Activated naive CD4-positive, alpha-beta T cell treated with anti-CD3 and anti-CD28 coated beads, Interleukin-2, amount 50 U/mL, for 72 hours (primary cell): ENCODE measurements at regions not wholly inside any gene's neighbourhood (a gene's known extent, or its start where the extent isn't known, plus 50 kb on each side); places are given as distances from the start of the nearest gene placed in this dataset.
"Not testable (repeated sequence)": the region's sequence is repeated elsewhere in the genome, so short reads cannot be mapped to it uniquely, and the experiment has no call there.

ENCODE experiments used
- ATAC-seq, 2 donors: fragments of 150-1000 bp; cut with Tn5 transposase; 2 replicates each; pipeline ENCODE4 v1.10.0; 2021; ENCODE audit warnings: mild to moderate bottlenecking in 2 of 2, moderate library complexity in 2 of 2
- DNase-seq, 2 donors: peaks; one replicate each; pipeline ENCODE4 v3.0.0; 2021 to 2022; ENCODE audit warnings: low spot score in 2 of 2
- H3K27ac Mint-ChIP-seq, 2 donors: one replicate each; pipeline ENCODE4 v1.8.0; 2022; ENCODE audit warnings: mild to moderate bottlenecking in 2 of 2, mixed read lengths in 2 of 2
- H3K36me3 Mint-ChIP-seq, 2 donors: one replicate each; pipeline ENCODE4 v1.8.0; 2022; ENCODE audit warnings: mixed read lengths in 2 of 2
- H3K9me3 Mint-ChIP-seq, 2 donors: one replicate each; pipeline ENCODE4 v1.8.0; 2022; ENCODE audit warnings: mixed read lengths in 2 of 2

DNA sequence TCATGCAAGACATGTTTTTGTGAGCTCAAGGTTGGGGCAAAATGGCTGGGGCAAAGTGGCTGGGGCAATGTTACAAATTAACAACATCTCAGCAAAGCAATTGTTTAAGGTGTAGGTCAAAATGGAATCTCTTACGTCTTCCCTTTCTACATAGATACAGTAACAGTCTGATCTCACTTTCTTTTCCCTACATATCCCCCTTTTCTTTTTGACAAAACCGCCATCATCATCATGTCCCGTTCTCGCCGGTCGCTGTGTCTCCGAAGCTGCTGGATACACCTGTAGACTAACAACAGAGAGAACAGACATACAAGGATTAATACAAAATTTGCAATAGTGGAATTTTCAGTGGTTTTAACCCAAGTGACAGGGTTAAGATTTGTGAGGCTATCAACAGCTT is 118.4 kb upstream of the LARP1 start:
- H3K9me3 Mint-ChIP-seq, H3K36me3 Mint-ChIP-seq, DNase-seq, ATAC-seq, H3K27ac Mint-ChIP-seq: not testable (repeated sequence)

DNA sequence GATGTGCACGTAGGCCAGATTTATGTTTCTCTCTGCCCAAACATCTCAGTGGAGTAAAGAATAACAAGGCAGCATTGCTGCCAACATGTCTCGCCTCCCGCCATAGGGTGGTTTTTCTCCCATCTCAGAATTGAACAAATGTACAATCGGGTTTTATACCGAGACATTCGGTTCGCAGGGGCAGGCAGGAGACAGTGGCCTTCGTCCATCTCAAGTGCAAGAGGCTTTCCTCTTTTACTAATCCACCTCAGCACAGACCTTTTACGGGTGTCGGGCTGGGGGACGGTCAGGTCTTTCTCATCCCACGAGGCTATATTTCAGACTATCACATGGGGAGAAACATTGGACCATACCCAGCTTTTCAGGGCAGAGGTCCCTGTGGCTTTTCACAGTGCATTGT is 118.9 kb upstream of the LARP1 start:
- H3K36me3 Mint-ChIP-seq, ATAC-seq, DNase-seq, H3K27ac Mint-ChIP-seq, H3K9me3 Mint-ChIP-seq: not testable (repeated sequence)

DNA sequence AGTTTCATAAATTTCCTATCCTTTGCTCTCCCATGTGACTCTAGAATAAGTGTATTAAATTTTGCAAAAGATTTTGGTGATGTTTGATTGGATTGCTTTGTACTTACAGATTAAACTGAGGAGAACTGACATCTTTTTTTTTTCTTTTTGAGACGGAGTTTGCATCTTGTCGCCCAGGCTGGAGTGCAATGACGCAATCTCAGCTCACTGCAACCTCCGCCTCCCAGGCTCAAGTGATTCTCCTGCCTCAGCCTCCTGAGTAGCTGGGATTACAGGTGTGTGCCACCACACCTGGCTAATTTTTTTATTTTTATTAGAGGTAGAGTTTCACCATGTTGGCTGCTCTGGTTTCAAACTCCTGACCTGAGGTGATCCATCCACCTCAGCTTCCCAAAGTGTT is 121.4 kb upstream of the LARP1 start:
- not testable (repeated sequence) for H3K9me3 Mint-ChIP-seq, H3K36me3 Mint-ChIP-seq, DNase-seq, ATAC-seq, H3K27ac Mint-ChIP-seq

DNA sequence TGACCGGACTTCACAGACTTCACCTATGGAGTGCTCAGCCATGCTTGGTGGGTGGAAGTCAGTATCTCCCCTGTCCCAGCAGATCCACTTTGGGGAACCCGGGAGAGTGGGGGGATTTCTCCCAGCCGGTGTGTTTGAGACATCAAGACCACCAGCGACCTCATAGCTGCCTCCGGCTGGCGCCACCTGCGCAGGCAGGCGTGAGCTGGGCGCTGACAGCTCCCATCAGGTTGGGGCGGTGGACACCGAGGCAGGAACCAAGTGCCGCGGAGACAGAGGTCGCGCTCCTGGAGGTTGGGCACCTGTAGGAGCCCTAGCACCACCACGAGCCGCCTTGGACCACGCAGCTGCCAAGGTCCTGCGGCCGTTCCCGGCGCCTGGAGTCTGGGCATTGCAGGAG is 124.0 kb upstream of the LARP1 start:
- ATAC-seq = no peak
- Mint-ChIP-seq H3K27ac (no peak overlapping the region), H3K9me3 (no peaks in the 10 kb centered on the region), H3K36me3 (no peaks in the 10 kb centered on the region)
- no peak for DNase-seq

DNA sequence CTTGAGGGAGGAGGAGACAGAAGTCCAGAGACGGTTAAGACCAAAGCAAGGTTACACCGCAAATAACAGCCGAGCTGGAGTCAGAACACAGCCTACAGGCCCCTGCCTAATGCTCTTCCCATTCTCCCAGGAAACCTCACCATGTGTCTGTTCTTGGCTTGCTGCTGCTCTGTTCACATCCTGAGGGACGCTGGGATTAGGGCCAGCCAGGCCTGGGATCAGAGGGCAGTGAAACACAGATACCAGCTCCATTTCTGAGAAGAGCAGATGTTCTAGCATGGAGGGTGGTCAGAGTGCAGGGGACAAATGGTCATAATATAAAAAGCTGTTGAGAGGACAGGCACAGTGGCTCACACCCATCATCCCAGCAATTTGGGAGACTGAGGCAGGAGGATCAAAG is 124.8 kb upstream of the LARP1 start:
- Mint-ChIP-seq H3K36me3 (no peaks in the 10 kb centered on the region), H3K9me3 (no peaks in the 10 kb centered on the region), H3K27ac (no peak overlapping the region)
- no peak for DNase-seq
- no peak for ATAC-seq

DNA sequence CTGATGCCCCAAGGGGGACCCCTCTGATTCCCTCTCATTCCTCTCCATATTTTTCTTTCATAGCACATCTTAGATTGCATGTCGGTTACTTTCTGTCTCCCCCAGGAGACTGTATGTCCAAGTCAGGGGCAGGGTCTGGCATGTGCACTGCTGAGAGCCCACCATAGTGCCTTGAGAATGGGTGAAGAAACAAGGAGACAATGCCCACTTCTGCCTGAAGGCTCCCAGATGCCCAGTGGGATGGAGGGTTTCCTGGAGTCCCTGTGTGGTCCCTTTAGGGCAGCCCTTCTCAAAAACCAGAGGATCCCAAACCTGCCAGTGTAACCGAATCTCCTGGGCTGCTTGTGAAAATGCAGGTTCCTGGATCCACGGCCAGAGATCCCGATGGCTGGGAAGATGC is 126.5 kb upstream of the LARP1 start:
- ATAC-seq (no peak), DNase-seq (no peak)
- H3K27ac Mint-ChIP-seq = no peak overlapping the region
- H3K9me3 Mint-ChIP-seq = no peaks in the 10 kb centered on the region
- no peaks in the 10 kb centered on the region for H3K36me3 Mint-ChIP-seq

DNA sequence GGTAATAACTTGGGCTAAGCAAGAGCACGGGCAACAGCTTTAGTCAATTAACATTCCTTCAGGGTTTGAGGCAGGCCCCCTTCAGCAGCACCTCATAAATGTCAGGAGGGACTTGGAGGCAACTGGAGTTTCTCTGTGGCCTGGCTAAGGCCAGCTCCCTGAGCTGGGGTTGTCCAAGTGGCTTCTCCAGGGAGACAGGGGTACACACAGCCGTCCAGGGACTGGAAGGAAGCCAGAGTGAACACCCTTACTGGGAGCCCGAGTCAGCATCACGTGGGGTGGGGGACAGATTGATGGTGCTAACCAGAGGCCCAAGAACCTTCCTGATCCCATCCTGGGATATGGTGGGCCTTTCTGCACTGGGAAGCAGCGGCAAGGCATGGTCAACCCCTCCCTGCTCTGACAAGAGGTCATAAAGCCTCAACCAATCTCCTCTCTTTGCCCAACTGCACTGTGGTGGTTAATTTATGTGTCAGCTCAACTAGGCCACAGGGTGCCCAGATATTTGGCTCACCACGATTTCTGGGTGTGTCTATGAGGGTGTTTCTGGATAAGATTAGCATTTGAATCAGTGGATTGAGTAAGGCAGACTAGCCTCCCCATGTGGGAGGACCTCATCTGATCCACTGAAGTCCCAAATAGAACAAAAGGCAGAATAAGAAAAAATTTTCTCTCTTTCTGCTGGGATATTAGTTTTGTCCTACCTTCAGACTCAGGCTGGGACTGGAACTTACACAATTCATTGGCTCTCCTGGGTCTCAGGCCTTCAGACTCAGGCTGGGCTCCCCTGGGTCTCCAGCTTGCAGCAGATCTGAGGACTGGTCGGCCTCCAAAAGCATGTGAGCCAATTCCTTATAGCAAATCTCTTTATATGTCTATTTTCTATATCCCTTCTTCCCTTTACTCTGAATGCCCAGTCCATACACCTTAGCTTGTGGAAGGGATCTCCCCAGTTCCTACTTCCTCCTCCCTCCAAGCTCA is 127.2 kb upstream of the LARP1 start:
- Mint-ChIP-seq H3K27ac (no peak overlapping the region), H3K9me3 (no peaks in the 10 kb centered on the region), H3K36me3 (no peaks in the 10 kb centered on the region)
- DNase-seq (no peak), ATAC-seq (no peak)

DNA sequence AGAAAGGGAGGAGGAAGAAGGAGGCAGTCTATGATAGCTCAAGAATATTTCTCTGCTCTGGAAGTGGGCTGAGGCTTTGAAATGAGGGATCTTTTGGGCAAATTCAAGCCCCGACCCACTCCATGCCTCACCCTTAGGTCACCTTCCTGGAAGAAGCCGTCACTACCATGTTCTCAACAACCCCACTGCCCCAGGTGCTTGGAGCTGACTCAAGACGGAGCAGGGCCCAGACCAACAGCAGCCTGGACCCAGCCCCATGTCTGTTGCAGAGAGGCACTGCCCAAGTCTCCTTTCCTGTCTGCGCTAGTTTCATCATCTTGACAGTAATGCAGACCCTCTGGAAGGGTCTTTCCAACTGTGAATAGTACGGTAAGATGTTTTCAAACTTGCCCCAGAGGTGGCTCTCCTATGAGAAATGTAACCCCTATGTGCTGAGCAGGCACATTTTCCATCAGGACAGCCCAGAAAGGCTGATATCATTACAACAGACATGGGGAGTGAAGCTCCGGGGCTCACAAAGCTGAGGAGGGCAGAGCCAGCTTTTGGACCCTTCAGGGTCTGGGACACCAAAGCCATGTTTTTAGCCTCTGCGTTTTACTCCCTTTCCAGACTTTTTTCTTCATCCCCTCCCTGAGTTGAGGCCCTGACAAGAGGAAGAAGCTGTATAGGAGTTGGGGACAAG is 128.2 kb upstream of the LARP1 start:
- DNase-seq = no peak
- no peak for ATAC-seq

DNA sequence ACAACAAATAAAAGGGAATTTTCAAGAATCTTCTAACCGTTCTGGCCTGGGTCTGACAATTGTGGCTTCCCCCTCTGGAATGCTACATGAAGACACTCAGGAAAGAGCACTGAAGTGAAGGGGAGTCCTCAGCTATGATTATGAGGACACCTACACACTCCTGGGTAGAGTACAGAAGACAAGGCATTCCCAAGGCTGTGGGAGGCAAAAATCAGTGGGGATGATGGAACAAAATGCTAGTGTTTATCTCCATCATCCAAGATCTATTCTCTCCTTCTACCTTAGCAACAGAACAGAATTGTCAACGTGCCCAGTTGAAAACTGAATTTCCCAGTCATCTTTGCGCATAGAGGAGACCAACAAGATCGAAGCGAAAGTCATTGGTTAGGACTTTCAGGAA is 130.1 kb upstream of the LARP1 start:
- H3K9me3 Mint-ChIP-seq = no peaks in the 10 kb centered on the region
- DNase-seq (no peak), ATAC-seq (no peak)
- H3K36me3 Mint-ChIP-seq = no peaks in the 10 kb centered on the region
- H3K27ac Mint-ChIP-seq = no peak overlapping the region

More for the DNA sequence above, 128.2 kb upstream of the LARP1 start:
- Mint-ChIP-seq H3K27ac (no peak overlapping the region), H3K36me3 (no peaks in the 10 kb centered on the region), H3K9me3 (no peaks in the 10 kb centered on the region)

DNA sequence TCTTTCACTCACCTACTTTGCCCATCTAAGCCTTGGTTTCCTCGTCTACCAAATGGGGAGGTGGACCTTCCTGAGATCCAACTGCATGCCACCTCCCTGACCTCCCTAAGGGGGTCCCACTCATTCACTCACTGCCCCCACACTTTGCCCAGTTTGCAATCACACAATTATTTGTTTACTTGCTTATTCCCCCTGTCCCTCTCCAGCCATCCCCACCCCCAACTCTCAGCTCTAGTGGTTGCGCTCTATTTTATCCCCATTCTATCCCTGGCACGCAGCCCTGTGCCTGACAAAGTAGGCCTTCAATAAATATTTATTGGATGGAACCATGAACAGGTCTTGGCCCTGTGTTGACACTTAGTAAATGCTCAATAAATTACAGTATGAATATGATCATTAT is 130.8 kb upstream of the LARP1 start:
- H3K9me3 Mint-ChIP-seq = no peaks in the 10 kb centered on the region
- H3K27ac Mint-ChIP-seq = no peak overlapping the region
- ATAC-seq (no peak), DNase-seq (no peak)
- H3K36me3 Mint-ChIP-seq = no peaks in the 10 kb centered on the region

DNA sequence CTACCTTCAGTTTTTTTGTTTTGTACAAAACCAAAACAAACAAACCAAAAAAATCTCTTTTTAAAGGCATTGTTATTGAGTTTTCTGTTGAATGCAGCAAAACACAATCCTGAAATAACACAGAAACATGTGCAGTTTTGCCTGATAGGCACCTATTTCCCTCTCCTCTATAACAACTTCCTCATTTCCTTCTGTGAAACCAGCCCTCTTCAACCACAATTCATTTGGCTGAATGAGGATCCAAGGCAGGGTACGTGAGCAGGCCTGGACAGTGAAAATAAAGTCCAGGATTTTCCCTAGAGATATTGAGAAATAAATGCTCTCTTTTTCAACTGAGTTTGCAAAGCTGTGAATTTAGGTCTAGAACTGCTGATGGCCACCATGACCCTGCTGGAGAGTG is 134.8 kb upstream of the LARP1 start:
- Mint-ChIP-seq H3K36me3 (no peaks in the 10 kb centered on the region), H3K27ac (no peak overlapping the region), H3K9me3 (no peaks in the 10 kb centered on the region)
- DNase-seq = no peak
- no peak for ATAC-seq

DNA sequence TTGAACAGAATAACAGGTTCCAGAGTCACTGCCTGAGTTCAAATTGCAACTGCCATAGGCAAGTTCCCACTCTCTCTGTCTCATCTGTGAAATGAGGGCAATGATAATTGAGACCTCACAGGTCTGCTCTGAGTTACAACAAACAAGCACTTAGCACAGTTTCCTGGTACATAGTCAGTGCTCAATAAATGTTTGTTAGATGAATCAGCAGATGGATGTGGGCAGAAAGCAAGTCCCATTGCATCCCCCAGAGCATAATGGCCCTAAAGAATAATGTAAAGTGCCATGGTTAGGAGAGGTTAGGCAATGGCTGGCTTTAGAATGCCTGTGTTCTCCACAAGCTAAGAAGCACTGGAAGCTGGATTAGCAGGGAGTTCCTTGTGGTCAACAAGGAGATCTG is 136.5 kb upstream of the LARP1 start:
- Mint-ChIP-seq H3K27ac (no peak overlapping the region), H3K9me3 (no peaks in the 10 kb centered on the region), H3K36me3 (no peaks in the 10 kb centered on the region)
- DNase-seq (no peak), ATAC-seq (no peak)

DNA sequence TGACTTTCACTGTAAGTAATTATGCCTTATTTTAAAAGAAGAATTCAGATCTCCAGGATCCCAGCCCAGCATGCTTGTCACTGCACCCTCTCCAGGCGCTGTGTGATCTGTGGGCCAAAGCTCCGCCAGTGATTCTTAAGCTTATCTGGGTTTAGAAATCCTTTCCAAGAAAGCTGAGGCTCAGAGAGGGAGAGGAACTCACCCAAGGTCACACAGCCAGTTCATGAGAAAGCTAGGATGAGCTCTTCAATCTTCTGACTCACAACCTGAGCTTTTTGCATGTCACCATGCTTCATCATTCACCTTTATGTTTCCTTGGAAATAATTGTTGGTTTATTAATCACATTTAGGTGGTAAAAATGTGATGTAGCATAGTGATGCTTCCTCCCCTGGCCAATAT is 136.6 kb upstream of the HAND1 start:
- Mint-ChIP-seq H3K27ac (no peak overlapping the region), H3K36me3 (no peaks in the 10 kb centered on the region), H3K9me3 (no peaks in the 10 kb centered on the region)
- no peak for DNase-seq
- ATAC-seq = no peak

DNA sequence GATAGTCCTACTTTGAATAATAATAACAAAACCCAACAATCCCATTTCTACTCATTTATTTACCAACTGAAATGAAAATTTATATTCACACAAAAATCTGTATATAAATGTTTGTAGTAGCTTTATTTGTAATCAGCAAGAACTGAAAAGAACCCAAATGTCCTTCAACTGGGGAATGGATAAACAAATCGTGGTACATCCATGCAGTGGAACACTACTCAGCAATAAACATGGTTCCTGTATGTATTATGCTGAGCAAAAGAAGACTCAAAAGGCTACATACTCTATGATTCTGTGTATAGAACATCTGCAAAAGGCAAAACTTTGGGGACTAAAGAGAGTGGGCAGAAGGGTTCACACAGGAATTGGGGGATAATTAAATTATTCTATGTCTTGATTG is 136.1 kb upstream of the HAND1 start:
- no peak for ATAC-seq
- H3K27ac Mint-ChIP-seq = no peak overlapping the region
- H3K9me3 Mint-ChIP-seq = no peaks in the 10 kb centered on the region
- no peaks in the 10 kb centered on the region for H3K36me3 Mint-ChIP-seq
- no peak for DNase-seq

DNA sequence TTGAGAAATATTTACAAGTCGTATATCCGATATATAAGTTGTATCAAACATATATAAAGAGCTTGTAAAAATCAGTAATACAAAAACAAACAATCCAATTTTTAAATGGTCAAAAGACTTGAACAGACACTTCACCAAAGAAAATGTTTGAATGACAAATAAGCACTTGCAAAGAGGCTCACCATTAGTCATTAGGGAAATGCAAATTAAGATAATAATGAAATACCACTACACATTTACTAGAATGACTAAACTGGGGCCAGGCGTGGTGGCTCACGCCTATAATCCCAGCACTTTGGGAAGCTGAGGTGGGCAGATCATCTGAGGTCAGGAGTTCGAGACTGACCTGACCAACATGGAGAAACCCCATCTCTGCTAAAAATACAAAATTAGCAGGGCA is 134.6 kb upstream of the HAND1 start:
- Mint-ChIP-seq H3K27ac (no peak overlapping the region), H3K36me3 (no peaks in the 10 kb centered on the region), H3K9me3 (no peaks in the 10 kb centered on the region)
- DNase-seq (no peak), ATAC-seq (no peak)

DNA sequence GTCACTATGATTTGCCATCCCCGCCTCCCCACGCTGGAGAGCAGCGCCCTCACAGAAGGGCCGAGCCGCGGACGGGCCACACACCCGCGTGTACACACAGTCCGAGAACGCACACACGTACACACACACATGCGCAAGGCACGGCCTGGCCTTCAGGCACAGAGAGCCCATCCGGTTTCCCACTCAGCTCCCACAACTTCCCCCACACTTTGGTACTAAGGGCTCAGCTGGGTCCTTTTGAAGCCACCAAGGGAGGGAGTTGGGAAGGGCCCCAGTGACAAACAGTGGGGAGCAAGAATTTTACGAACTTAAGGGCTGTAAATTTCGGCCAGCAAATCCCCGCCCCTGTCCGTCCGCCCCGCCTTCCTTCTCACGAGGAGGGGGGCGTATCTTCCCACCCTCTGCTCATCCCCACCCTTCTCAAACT is 133.3 kb upstream of the HAND1 start:
- H3K27ac Mint-ChIP-seq = no peak overlapping the region
- H3K9me3 Mint-ChIP-seq = no peaks in the 10 kb centered on the region
- ATAC-seq (no peak), DNase-seq (no peak)
- no peaks in the 10 kb centered on the region for H3K36me3 Mint-ChIP-seq

DNA sequence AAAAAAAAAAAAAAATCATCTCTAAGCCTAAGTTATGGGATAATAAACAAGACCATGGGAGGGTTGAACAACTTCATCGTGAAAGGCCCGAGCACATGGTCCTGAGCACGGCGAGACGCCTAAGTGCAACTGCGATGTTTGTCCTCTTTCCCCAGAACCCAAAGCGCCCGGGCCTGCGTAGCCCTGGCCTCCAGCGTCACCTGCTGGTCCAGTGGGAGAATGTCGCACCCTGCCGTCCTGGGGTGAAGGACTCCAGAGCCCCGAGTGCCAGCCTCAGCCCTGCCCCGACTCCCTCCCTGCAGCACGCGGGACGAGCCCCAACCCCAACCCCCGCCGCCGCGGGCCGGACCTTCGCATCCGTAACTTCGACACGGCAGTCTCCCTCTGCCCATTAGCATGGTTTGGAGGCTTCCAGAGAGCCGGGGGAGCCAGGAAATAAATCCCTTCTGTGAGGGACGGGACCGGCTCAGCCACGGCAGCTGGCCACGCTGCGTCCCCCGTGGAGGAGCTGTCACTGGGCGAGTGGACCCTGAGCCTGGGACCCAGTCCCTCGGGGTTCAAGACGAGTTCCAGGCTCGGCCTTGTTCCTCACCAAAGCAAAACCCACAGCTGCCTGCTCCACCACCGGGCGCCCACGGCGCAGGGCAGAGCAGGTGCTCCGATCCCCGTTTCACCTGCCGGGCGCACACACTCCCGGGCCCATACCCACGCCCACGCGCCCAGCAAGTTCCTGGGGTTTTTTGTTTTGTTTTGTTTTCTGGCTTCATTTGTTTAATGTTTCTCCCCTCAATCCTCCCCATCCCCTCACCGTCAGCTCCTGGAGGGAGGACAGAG is 132.5 kb upstream of the HAND1 start:
- Mint-ChIP-seq H3K9me3 (no peaks in the 10 kb centered on the region), H3K36me3 (no peaks in the 10 kb centered on the region), H3K27ac (no peak overlapping the region)
- DNase-seq = peak in 1 of 2 donors; percentile 84
- ATAC-seq = peak; percentile 87 to 99
